Kidney (tissue), 13 donors: ENCODE measurements at regions not wholly inside any gene's neighbourhood (a gene's known extent, or its start where the extent isn't known, plus 50 kb on each side); places are given as distances from the start of the nearest gene placed in this dataset.
"Not testable (repeated sequence)": the region's sequence is repeated elsewhere in the genome, so short reads cannot be mapped to it uniquely, and the experiment has no call there.

Experiments used
- DNase-seq, 5 donors: peaks; one replicate each; pipeline ENCODE4 v3.0.0-alpha.2; 2013 to 2020
- FAIRE-seq: peaks from 2 replicates; lab custom pipeline; 2012; peaks lifted over from hg19 to GRCh38; lab: Jason Lieb, UNC
- H3K27ac ChIP-seq, 2 donors: one replicate each; pipeline ENCODE4 v1.7.0; 2013; ENCODE audit warnings: low read depth in 2 of 2, low read length in 2 of 2, inconsistent platforms in 1 of 2
- H3K27me3 ChIP-seq: one replicate; pipeline ENCODE4 v1.7.1; 2013; ENCODE audit warnings: low read length, inconsistent platforms; ENCODE audit not compliant: control insufficient read depth, insufficient read depth
- H3K36me3 ChIP-seq, 3 donors: one replicate each; pipeline versions ENCODE4 v1.7.0 to v1.7.1; 2013; ENCODE audit warnings: low read length in 3 of 3, control low read depth in 1 of 3, inconsistent platforms in 1 of 3; ENCODE audit not compliant: insufficient read depth in 3 of 3, control insufficient read depth in 2 of 3
- H3K4me1 ChIP-seq, 3 donors: one replicate each; pipeline versions ENCODE4 v1.7.0 to v1.7.1; 2013; ENCODE audit warnings: low read length in 3 of 3, inconsistent platforms in 1 of 3, low read depth in 1 of 3; ENCODE audit not compliant: control insufficient read depth in 2 of 3, insufficient read depth in 2 of 3
- H3K4me3 ChIP-seq, 3 donors: one replicate each; pipeline versions ENCODE4 v1.7.0 to v1.8.1; 2013; ENCODE audit warnings: low read length in 3 of 3, control low read depth in 1 of 3, inconsistent platforms in 1 of 3
- H3K9ac ChIP-seq, 3 donors: one replicate each; pipeline versions ENCODE4 v1.7.0 to v1.7.1; 2013; ENCODE audit warnings: low read length in 3 of 3, control low read depth in 1 of 3, inconsistent platforms in 1 of 3
- H3K9me3 ChIP-seq, 3 donors: one replicate each; pipeline versions ENCODE4 v1.7.0 to v1.7.1; 2013; ENCODE audit warnings: low read length in 3 of 3, control low read depth in 1 of 3, inconsistent platforms in 1 of 3; ENCODE audit not compliant: control insufficient read depth in 2 of 3, insufficient read depth in 1 of 3
- CTCF ChIP-seq: IDR thresholded peaks from 3 replicates; pipeline ENCODE4 v1.5.1; 2012; ENCODE audit warnings: mild to moderate bottlenecking, moderate library complexity, borderline replicate concordance; ENCODE audit not compliant: insufficient read depth; ENCODE audit errors: extremely low read depth
- intact Hi-C: fragments of 100-400 bp; cut with DNase I; formaldehyde crosslinking; loops from one replicate; pipeline ENCODE4 v1.11.1; 2022
- donor health status: control.
- donor health status: control.
- donor health status: control.
- donor health status: control.
- donor health status: control.
- donor health status: DM: yes; HTN: yes; CAD: no.
- donor health status: Normal renal cell carcinoma (clear cell type).

- Histone ChIP-seq H3K27me3 (no peaks in the 10 kb centered on the region), H3K36me3 (no peaks in the 10 kb centered on the region), H3K27ac (no peak overlapping the region), H3K4me1 (no peaks in the 10 kb centered on the region), H3K9me3 (no peaks in the 10 kb centered on the region), H3K4me3 (no peak overlapping the region), H3K9ac (no peak overlapping the region)
- FAIRE-seq (no peak), DNase-seq (no peak)
- intact Hi-C loops = no loop called here
- TF ChIP-seq CTCF = no peak
These were observed 60.7 kb upstream of the PAK3 start for GRCh38 chrX:111035256-111035655.

- DNase-seq, H3K9me3 ChIP-seq, H3K4me1 ChIP-seq, FAIRE-seq, H3K27ac ChIP-seq, H3K36me3 ChIP-seq, H3K9ac ChIP-seq, intact Hi-C loops, H3K4me3 ChIP-seq, H3K27me3 ChIP-seq: not testable (repeated sequence)
These were observed 73.0 kb upstream of the PAK3 start for GRCh38 chrX:111022998-111023397.

- DNase-seq (no peak), FAIRE-seq (no peak)
- H3K27me3 ChIP-seq = no peaks in the 10 kb centered on the region
- intact Hi-C loops = no loop called here
- H3K9me3 ChIP-seq = no peaks in the 10 kb centered on the region
- H3K27ac ChIP-seq = no peak overlapping the region
- TF ChIP-seq CTCF = no peak
- no peak overlapping the region for H3K9ac ChIP-seq
- no peaks in the 10 kb centered on the region for H3K36me3 ChIP-seq
- H3K4me1 ChIP-seq = no peaks in the 10 kb centered on the region
- no peak overlapping the region for H3K4me3 ChIP-seq
These were observed 75.7 kb upstream of the PAK3 start for GRCh38 chrX:111020283-111020682.

GRCh38 chrX:111013778-111014455 is 82.1 kb upstream of the PAK3 start:
- Histone ChIP-seq H3K9ac (no peak overlapping the region), H3K27me3 (no peaks in the 10 kb centered on the region), H3K36me3 (no peaks in the 10 kb centered on the region), H3K4me1 (no peaks in the 10 kb centered on the region), H3K9me3 (no peaks in the 10 kb centered on the region), H3K4me3 (no peak overlapping the region), H3K27ac (no peak overlapping the region)
- FAIRE-seq (no peak), DNase-seq (no peak)
- intact Hi-C loops = no loop called here
- no peak for TF ChIP-seq CTCF
